Hippocampal formation (tissue), 2 donors: ENCODE measurements at regions not wholly inside any gene's neighbourhood (a gene's known extent, or its start where the extent isn't known, plus 50 kb on each side); places are given as distances from the start of the nearest gene placed in this dataset.
"Not testable (repeated sequence)": the region's sequence is repeated elsewhere in the genome, so short reads cannot be mapped to it uniquely, and the experiment has no call there.

ENCODE experiments used
- DNase-seq, 2 donors: peaks; one replicate each; lab custom pipeline; 2025; lab: John Stamatoyannopoulos, UW

DNA sequence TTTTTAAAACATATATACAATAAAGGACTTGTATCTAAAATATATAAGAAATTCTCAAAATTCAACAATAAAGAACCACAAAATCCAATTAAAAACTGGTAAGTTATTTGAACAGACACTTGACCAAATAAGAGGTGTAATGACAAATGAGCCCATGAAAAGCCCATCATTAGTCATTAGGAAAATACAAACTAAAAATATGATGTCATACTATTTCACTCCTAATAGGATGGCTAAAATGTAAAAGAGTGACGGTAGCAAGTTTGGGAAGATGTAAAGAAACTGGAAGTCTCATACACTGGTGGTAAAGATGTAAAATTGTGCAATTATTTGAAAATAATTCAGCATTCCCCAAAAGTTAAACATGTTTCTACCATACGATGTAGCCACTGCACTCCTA, 1095.3 kb upstream of the CDH8 start:
- no peak for DNase-seq

GRCh38 chr16:63130942-63131341, 1094.7 kb upstream of the CDH8 start:
- DNase-seq: no peak

DNA sequence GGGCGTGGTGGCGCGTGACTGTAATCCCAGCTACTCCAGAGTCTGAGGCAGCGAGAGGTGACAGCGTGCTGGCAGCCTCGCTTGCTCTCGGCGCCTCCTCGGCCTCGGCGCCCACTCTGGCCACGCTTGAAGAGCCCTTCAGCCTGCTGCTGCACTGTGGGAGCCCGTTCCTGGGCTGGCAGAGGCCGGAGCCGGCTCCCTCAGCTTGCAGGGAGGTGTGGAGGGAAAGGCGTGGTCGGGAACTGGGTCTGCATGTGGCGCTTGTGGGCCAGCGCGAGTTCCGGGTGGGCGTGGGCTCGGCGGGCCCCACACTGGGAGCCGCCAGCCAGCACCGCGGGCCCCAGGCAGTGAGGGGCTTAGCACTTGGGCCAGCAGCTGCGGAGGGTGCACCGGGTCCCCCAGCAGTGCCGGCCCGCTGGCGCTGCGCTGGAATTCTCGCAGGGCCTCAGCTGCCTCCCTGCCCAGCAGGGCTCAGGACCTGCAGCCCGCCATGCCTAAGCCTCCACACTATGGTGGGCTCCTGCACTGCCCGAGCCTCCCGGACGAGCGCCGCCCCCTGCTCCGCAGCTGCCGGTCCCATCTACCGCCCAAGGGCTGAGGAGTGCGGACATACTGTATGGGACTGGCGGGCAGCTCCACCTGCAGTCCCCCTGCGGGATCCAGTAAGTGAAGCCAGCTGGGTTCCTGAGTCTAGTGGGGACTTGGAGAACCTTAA, 1093.3 kb upstream of the CDH8 start:
- DNase-seq: no peak

GRCh38 chr16:63119905-63120304, 1083.7 kb upstream of the CDH8 start:
- not testable (repeated sequence) for DNase-seq

DNA sequence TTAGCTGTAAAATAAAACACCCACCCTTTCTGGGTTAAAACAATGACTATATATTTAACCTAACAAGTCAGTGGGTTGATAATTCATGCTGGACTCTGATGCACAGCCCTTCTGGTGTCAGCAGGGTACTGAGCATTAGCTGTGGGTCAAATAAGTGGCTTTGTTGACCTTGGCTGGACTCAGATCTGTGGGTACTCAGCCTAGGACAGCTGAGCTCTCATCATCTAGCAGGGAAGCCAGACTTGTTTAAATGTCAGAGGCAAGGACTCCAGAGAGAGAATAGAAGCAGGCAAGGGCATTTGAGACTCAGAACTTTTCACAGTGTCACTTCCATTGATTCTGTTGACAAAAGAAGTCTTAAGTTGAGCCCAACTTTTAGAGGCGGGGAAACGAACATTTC, 1063.8 kb upstream of the CDH8 start:
- no peak for DNase-seq

- DNase-seq: no peak
Observed at GRCh38 chr16:63096857-63097256, 1060.6 kb upstream of the CDH8 start.

- no peak for DNase-seq
Observed at GRCh38 chr16:63092736-63093135, 1056.5 kb upstream of the CDH8 start.

DNA sequence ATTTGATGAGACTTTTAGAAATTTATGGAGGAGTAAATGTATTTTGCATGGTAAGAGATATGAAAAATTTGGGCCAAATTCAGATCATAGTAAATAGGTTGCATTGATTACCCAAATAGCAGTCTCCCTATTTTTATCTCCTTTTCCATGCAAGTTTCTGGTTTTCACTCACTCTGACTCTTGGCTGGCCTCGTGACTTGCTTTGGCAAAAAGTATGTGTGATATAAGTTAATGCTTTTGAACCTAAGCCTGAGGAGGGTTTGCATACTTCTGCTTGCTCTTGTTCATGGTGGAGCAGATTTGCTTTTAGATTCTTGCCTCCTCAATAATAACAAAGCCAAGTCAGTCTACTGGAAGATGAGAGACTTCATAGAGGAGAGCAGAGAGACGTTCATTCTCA, 1045.9 kb upstream of the CDH8 start:
- DNase-seq: no peak

GRCh38 chr16:63080746-63081145, 1044.5 kb upstream of the CDH8 start:
- DNase-seq: no peak

- DNase-seq: no peak
Observed at GRCh38 chr16:63069047-63069446, 1032.8 kb upstream of the CDH8 start.

GRCh38 chr16:63067141-63067540, 1030.9 kb upstream of the CDH8 start:
- DNase-seq: no peak

- DNase-seq: no peak
Observed at GRCh38 chr16:63066552-63066951, 1030.3 kb upstream of the CDH8 start.

DNA sequence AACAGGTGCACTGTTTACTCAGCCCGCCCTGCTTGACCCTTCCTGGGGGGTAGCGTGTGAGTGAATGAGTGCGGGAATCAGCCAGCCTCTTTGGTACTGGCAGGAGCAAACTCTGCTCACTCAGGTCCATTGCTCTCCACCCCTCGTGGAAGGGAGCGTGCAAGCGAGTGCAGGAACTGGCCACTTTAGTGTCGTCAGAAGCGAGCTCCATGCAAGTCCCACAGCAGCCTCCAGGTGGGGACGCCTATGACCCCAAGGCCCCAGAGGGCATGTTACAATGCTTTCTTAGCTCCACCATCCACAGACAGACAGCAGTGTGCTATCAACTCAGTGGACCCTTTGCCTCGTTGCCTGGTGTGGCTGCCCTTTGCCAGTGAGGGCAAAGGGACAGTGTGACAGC, 1025.1 kb upstream of the CDH8 start:
- no peak for DNase-seq

DNA sequence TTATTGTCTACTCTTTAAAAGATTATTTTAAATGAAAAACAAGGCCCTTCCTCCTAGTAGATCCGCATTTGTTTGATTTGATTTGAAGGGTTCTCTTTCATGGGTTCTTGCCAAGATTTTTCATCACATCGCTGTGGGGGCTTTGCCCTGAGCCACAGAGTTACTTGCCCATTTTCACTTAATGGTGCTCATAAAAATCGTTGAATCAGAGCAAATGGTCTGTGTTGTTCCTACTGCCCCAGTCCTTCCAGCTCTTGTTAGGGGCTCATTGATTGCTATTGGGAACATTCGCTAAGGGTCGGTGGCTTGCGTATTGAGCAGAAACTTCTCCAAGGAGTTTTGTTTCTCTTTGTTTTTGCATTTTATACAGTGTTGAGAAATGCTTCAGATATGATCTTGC, 1023.4 kb upstream of the CDH8 start:
- DNase-seq: no peak

DNA sequence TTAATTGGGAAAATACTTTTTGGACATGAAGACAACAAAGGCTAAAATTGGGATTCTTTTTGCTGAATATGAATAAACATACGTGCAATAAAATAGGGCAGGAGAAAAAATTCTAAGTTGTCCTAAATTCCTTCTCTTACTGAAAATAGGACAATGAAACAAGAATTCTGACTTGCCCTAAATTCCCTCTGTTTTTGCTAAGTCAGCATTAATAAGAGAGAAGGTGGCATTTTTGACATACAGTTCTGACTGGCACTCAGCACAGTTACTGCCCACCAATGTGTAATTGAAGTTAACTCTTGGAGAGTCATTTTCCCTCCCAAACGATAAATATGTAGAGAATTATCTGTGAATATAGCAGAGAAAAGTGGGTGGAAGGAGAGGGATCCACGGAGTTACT, 1021.1 kb upstream of the CDH8 start:
- DNase-seq: no peak

- DNase-seq: no peak
Observed at GRCh38 chr16:63050391-63050790, 1014.2 kb upstream of the CDH8 start.

DNA sequence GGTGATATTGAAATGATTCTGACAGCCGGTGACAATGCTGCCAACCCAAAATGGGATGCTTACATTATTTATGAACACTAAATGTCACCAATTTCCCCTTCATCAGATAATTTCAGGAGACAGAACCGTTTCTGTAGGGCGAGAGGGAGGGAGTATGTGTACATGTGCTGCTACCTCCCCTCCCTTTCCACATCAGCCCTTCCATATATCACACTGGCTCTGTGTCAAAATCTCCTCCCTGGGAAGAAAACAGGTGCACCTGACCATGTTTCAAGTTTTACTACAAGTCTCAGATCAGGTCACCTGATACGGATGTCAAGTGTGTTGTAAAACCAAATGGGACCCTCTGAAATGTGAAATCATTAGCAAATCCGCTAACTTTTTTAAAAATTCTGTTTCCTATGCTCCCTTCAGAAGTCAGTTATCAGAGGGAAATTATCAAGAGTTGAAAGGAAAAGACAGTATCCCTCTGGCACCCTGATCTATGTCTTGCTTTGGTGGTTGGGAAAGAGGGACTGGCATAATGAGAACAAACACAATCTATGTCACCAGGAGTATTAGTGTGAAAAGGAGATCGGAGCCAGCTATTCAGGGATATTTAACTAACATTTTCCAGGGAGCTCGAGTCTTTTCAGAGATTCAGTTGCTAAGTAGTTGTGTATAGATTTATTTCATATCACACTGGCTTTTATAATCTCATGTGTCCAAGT, 1002.3 kb upstream of the CDH8 start:
- DNase-seq: no peak

DNA sequence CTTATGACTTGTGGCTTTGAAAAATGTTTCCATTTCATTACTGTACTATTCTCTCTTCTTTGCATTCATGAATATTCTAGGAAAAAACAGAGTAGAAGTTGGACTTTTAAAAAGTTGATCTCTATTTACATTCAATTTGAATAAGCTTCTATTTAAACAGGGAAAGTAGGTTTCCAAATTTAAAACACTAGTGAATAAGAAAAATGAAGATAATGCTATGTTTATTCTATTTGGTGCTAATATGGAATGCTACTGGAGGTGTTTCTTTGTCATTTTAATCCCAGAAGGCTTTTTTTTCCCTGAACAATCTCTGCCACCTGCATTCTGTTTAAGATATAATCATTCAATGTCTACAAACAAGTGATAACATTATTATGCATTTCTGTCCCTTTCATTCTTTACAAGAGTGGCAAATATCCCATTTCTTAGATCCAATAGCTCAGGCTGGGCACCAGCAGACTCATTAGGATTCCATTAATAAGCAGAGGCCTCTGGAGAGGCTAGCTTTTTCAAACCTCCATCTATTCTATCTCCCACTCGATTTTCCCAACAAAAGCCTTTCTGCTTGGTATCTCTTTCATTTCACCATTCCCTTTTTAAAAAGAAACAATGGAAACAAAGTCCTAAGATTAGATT, 1001.6 kb upstream of the CDH8 start:
- no peak for DNase-seq

GRCh38 chr16:63018581-63019223, 982.5 kb upstream of the CDH8 start:
- DNase-seq: no peak

DNA sequence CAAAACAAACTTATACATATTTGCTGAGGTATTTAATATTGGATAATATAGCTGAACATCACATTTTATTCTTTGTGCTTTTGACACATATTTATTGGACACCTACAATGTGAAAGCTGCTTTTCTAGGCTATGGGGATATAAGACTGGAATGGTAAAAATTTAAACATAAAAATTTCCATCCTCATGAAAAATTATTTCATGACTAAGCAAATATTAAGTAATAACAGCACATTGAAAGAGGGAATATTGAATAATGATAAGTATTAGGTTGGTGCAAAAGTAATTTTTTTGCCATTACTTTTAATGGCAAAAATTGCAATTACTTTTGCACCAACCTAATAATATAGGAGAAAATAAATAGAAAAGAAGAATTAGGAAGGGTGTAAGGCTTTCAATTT, 972.5 kb upstream of the CDH8 start:
- no peak for DNase-seq

DNA sequence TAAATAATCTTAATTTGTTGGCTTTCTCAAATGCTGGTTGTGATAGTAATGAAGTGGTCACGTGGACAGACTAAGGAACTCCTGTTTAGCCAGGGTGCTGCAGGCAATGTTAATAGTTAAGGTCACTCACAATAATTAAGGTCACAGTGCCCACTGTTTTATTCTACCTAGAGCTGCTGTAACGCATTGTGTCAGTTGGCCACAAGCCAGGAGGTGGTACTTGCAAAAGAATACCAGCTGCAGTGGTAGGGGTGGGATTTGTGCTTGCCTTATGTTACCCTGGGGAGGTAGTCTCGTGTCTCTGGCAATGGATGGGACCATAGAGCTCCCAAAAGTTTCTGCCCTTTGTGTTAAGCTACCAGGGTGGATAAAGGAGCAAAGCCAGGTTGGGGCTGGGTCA, 969.1 kb upstream of the CDH8 start:
- DNase-seq: no peak

DNA sequence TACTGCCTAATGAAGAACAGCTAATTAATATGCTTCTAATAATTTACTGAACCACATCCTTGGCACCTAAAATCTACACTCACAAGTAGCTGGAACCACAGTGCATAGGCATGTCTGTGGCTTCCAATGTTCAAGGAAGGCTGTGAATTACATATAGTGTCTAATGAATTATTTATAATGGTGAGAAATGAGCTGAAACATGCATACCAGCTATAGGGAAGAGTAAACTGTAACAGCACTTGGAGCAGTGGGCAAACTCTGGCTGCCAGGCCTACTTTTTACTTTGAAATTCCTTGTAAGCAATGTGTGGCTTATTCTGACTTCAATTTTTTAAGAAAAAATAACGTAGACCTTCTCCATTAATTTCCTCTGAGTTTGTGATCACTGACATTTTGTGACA, 953.2 kb upstream of the CDH8 start:
- no peak for DNase-seq

- DNase-seq: no peak
Observed at GRCh38 chr16:62985722-62986121, 949.5 kb upstream of the CDH8 start.
